Mesenchymal stem cell (in vitro differentiated cells and primary cell): ENCODE measurements at regions not wholly inside any gene's neighbourhood (a gene's known extent, or its start where the extent isn't known, plus 50 kb on each side); places are given as distances from the start of the nearest gene placed in this dataset.

ENCODE experiments used
- DNase-seq: peaks from one replicate; pipeline ENCODE4 v3.0.0-alpha.2; 2013
- H2AFZ ChIP-seq: one replicate; pipeline ENCODE4 v1.6.1; 2013; ENCODE audit warnings: low read depth, mild to moderate bottlenecking, control low read depth, inconsistent platforms, low read length, moderate library complexity
- H2AK5ac ChIP-seq: 2 replicates; pipeline ENCODE4 v1.6.1; 2013; ENCODE audit warnings: low read length, moderate library complexity, mild to moderate bottlenecking, inconsistent platforms; ENCODE audit not compliant: severe bottlenecking
- H2BK120ac ChIP-seq: one replicate; pipeline ENCODE4 v1.6.1; 2013; ENCODE audit warnings: low read depth, mild to moderate bottlenecking, inconsistent platforms, low read length, moderate library complexity
- H2BK12ac ChIP-seq, 2 experiments: one replicate each; pipeline ENCODE4 v1.6.1; 2013; ENCODE audit warnings: inconsistent platforms in 2 of 2, low read length in 2 of 2, mild to moderate bottlenecking in 2 of 2, moderate library complexity in 2 of 2, control low read depth in 1 of 2
- H2BK15ac ChIP-seq: one replicate; pipeline ENCODE4 v1.6.1; 2013; ENCODE audit warnings: mild to moderate bottlenecking, low read depth, inconsistent platforms; ENCODE audit not compliant: poor library complexity, severe bottlenecking
- H2BK5ac ChIP-seq: 2 replicates; pipeline ENCODE4 v1.6.1; 2013; ENCODE audit warnings: low read depth, mild to moderate bottlenecking, low read length, control low read depth, inconsistent platforms; ENCODE audit not compliant: poor library complexity, severe bottlenecking
- H3K14ac ChIP-seq, 2 experiments: one replicate each; pipeline ENCODE4 v1.6.1; 2013; ENCODE audit warnings: inconsistent platforms in 2 of 2, low read length in 2 of 2, control low read depth in 1 of 2, mild to moderate bottlenecking in 1 of 2, moderate library complexity in 1 of 2
- H3K18ac ChIP-seq, 2 experiments: one replicate each; pipeline ENCODE4 v1.6.1; 2013; ENCODE audit warnings: inconsistent platforms in 2 of 2, low read length in 2 of 2, control low read depth in 1 of 2, low read depth in 1 of 2, mild to moderate bottlenecking in 1 of 2
- H3K23ac ChIP-seq, 2 experiments: one replicate each; pipeline ENCODE4 v1.6.1; 2013; ENCODE audit warnings: inconsistent platforms in 2 of 2, low read length in 2 of 2, mild to moderate bottlenecking in 2 of 2, moderate library complexity in 2 of 2, control low read depth in 1 of 2
- H3K27ac ChIP-seq: 2 replicates; pipeline ENCODE4 v1.5.1; 2013; ENCODE audit warnings: mild to moderate bottlenecking, moderate library complexity, low read length, control low read depth, inconsistent platforms; ENCODE audit not compliant: poor library complexity, severe bottlenecking
- H3K27me3 ChIP-seq, 2 experiments: 2 replicates each; pipeline versions ENCODE4 v1.6.1 to v1.7.0; 2013; ENCODE audit warnings: low read length in 2 of 2, mild to moderate bottlenecking in 2 of 2, moderate library complexity in 2 of 2, control low read depth in 1 of 2, inconsistent platforms in 1 of 2; ENCODE audit not compliant: control insufficient read depth in 1 of 2, insufficient read depth in 1 of 2
- H3K36me3 ChIP-seq, 2 experiments: 2 replicates each; pipeline versions ENCODE4 v1.6.1 to v1.7.0; 2013; ENCODE audit warnings: low read length in 2 of 2, control low read depth in 1 of 2, inconsistent platforms in 1 of 2, low read depth in 1 of 2, mild to moderate bottlenecking in 1 of 2; ENCODE audit not compliant: insufficient read depth in 2 of 2, control insufficient read depth in 1 of 2
- H3K4ac ChIP-seq, 2 experiments: one replicate each; pipeline ENCODE4 v1.6.1; 2013; ENCODE audit warnings: inconsistent platforms in 2 of 2, low read length in 2 of 2, mild to moderate bottlenecking in 2 of 2, moderate library complexity in 2 of 2, control low read depth in 1 of 2, low read depth in 1 of 2
- H3K4me1 ChIP-seq: 2 replicates; pipeline ENCODE4 v1.6.1; 2013; ENCODE audit warnings: low read depth, low read length, control low read depth; ENCODE audit not compliant: control insufficient read depth, insufficient read depth
- H3K4me2 ChIP-seq: 2 replicates; pipeline ENCODE4 v1.6.1; 2013; ENCODE audit warnings: low read length, mild to moderate bottlenecking, inconsistent platforms; ENCODE audit not compliant: poor library complexity, severe bottlenecking
- H3K4me3 ChIP-seq, 2 experiments: 2 replicates each; pipeline versions ENCODE4 v1.5.1 to v1.7.0; 2013; ENCODE audit warnings: low read length in 2 of 2, mild to moderate bottlenecking in 2 of 2, control low read depth in 1 of 2, low read depth in 1 of 2; ENCODE audit not compliant: insufficient read depth in 1 of 2
- H3K79me1 ChIP-seq: replicated peaks from 2 replicates; pipeline ENCODE4 v1.6.1; 2013; ENCODE audit warnings: mild to moderate bottlenecking, control low read depth, low read length, inconsistent platforms; ENCODE audit not compliant: poor library complexity, severe bottlenecking
- H3K9ac ChIP-seq: 2 replicates; pipeline ENCODE4 v1.7.0; 2013; ENCODE audit warnings: mild to moderate bottlenecking, low read length, moderate library complexity
- H3K9me3 ChIP-seq: 2 replicates; pipeline ENCODE4 v1.7.0; 2013; ENCODE audit warnings: mild to moderate bottlenecking, low read length; ENCODE audit not compliant: control insufficient read depth
- H4K8ac ChIP-seq: one replicate; pipeline ENCODE4 v1.6.1; 2013; ENCODE audit warnings: inconsistent platforms, mild to moderate bottlenecking, low read length, moderate library complexity
- H4K91ac ChIP-seq: one replicate; pipeline ENCODE4 v1.6.1; 2013; ENCODE audit warnings: mild to moderate bottlenecking, low read length, inconsistent platforms
- WGBS: methylation state at CpG from one replicate; pipeline ENCODE4 v1.1.7; 2013; ENCODE audit warnings: mixed read lengths; 5-methylcytosine and 5-hydroxymethylcytosine counted together

- H4K91ac ChIP-seq = no peak overlapping the region
- H3K4me2 ChIP-seq = no peak overlapping the region
- no peak for DNase-seq
- H2AK5ac ChIP-seq = no peak overlapping the region
- H2BK12ac ChIP-seq = no peak overlapping the region
- H3K4me3 ChIP-seq = no peak overlapping the region
- H3K4me1 ChIP-seq = no peaks in the 10 kb centered on the region
- H2BK15ac ChIP-seq = no peak overlapping the region
- no peaks in the 10 kb centered on the region for H3K79me1 ChIP-seq
- WGBS = 80% methylated on average over 4 of the region's 4 CpGs
- H4K8ac ChIP-seq = no peak overlapping the region
- no peak overlapping the region for H2AFZ ChIP-seq
- no peak overlapping the region for H3K27ac ChIP-seq
- H3K18ac ChIP-seq = no peak overlapping the region
- H3K14ac ChIP-seq = no peak overlapping the region
- H3K9ac ChIP-seq = no peak overlapping the region
- no peak overlapping the region for H2BK120ac ChIP-seq
- no peak overlapping the region for H3K23ac ChIP-seq
- H3K27me3 ChIP-seq = no peaks in the 10 kb centered on the region
- no peak overlapping the region for H2BK5ac ChIP-seq
- no peak overlapping the region for H3K4ac ChIP-seq
- peaks cover 3% of the 10 kb centered on the region for H3K9me3 ChIP-seq
- H3K36me3 ChIP-seq = no peaks in the 10 kb centered on the region
Observed at GRCh38 chr15:92745845-92746271, 90.3 kb upstream of the FAM174B start.

- Histone ChIP-seq H3K4me3 (no peak overlapping the region), H3K9me3 (peaks cover 3% of the 10 kb centered on the region), H2BK15ac (no peak overlapping the region), H3K18ac (no peak overlapping the region), H3K4me1 (no peaks in the 10 kb centered on the region), H2AFZ (no peak overlapping the region), H2BK120ac (no peak overlapping the region), H3K27me3 (no peaks in the 10 kb centered on the region), H4K91ac (no peak overlapping the region), H3K4me2 (no peak overlapping the region), H2BK5ac (no peak overlapping the region), H3K9ac (no peak overlapping the region), H3K36me3 (no peaks in the 10 kb centered on the region), H2BK12ac (no peak overlapping the region), H3K4ac (no peak overlapping the region), H3K23ac (no peak overlapping the region), H3K27ac (no peak overlapping the region), H3K79me1 (no peaks in the 10 kb centered on the region), H3K14ac (peak overlapping the region in 1 of 2 experiments; percentile 75), H4K8ac (no peak overlapping the region), H2AK5ac (no peak overlapping the region)
- no peak for DNase-seq
- 86% methylated on average over 3 of the region's 3 CpGs for WGBS
Observed at GRCh38 chr15:92747047-92747446, 91.5 kb upstream of the FAM174B start.

GRCh38 chr15:92749216-92749615 lies 93.6 kb upstream of the FAM174B start:
- Histone ChIP-seq H3K4me2 (no peak overlapping the region), H3K79me1 (no peaks in the 10 kb centered on the region), H4K91ac (no peak overlapping the region)

GRCh38 chr15:92749946-92750345 lies 94.4 kb upstream of the FAM174B start:
- no peaks in the 10 kb centered on the region for H3K79me1 ChIP-seq
- H2AFZ ChIP-seq = no peak overlapping the region
- H3K14ac ChIP-seq = no peak overlapping the region
- no peak overlapping the region for H2BK120ac ChIP-seq
- H3K9ac ChIP-seq = no peak overlapping the region
- H3K9me3 ChIP-seq = no peaks in the 10 kb centered on the region
- no peaks in the 10 kb centered on the region for H3K36me3 ChIP-seq
- no peaks in the 10 kb centered on the region for H3K4me1 ChIP-seq
- no peak overlapping the region for H2BK5ac ChIP-seq
- H3K27me3 ChIP-seq = no peaks in the 10 kb centered on the region
- no peak overlapping the region for H3K23ac ChIP-seq
- no peak overlapping the region for H3K4me3 ChIP-seq
- no peak overlapping the region for H2AK5ac ChIP-seq
- H4K8ac ChIP-seq = no peak overlapping the region
- no peak overlapping the region for H2BK15ac ChIP-seq
- no peak overlapping the region for H3K4ac ChIP-seq
- no peak overlapping the region for H2BK12ac ChIP-seq
- no peak overlapping the region for H3K4me2 ChIP-seq
- DNase-seq = no peak
- H3K27ac ChIP-seq = no peak overlapping the region
- H4K91ac ChIP-seq = no peak overlapping the region
- no peak overlapping the region for H3K18ac ChIP-seq
- 87% methylated on average over 3 of the region's 4 CpGs for WGBS

More at GRCh38 chr15:92749216-92749615, 93.6 kb upstream of the FAM174B start:
- H2AK5ac ChIP-seq = no peak overlapping the region
- no peak overlapping the region for H3K23ac ChIP-seq
- no peaks in the 10 kb centered on the region for H3K4me1 ChIP-seq
- no peak overlapping the region for H2BK15ac ChIP-seq
- H2AFZ ChIP-seq = no peak overlapping the region
- no peaks in the 10 kb centered on the region for H3K9me3 ChIP-seq
- H3K18ac ChIP-seq = no peak overlapping the region
- no peak overlapping the region for H3K4me3 ChIP-seq
- H3K27ac ChIP-seq = no peak overlapping the region
- H2BK5ac ChIP-seq = no peak overlapping the region
- no peak overlapping the region for H3K14ac ChIP-seq
- H2BK120ac ChIP-seq = no peak overlapping the region
- 87% methylated on average over 4 of the region's 4 CpGs for WGBS
- no peak overlapping the region for H2BK12ac ChIP-seq
- H3K36me3 ChIP-seq = no peaks in the 10 kb centered on the region
- H3K9ac ChIP-seq = peak overlapping the region; percentile 55
- H3K4ac ChIP-seq = no peak overlapping the region
- H4K8ac ChIP-seq = no peak overlapping the region
- H3K27me3 ChIP-seq = no peaks in the 10 kb centered on the region
- DNase-seq = no peak
